ENCODE measurements at regions not wholly inside any gene's neighbourhood (a gene's known extent, or its start where the extent isn't known, plus 50 kb on each side); places are given as distances from the start of the nearest gene placed in this dataset.

DNA sequence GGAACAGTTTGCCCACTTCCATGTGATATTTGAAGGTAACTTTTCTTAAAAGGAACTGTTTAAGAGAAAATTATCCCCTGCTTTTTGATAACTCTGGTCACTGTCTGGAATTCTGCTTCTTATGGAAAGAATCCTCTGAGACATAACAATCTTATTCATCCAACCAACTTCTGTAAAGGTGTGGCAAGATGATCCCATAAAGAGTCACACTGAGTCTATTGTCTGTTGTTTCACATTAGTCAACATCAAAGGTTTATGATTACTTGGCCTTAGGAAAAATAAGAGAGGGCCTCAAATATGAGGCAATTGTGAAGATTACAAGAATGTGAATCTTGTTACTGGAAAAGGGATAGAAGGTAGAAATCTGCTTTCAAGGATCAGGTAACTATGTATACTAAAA is 88.0 kb upstream of the MAGEB18 start:
- TF ChIP-seq, protein P1, sequence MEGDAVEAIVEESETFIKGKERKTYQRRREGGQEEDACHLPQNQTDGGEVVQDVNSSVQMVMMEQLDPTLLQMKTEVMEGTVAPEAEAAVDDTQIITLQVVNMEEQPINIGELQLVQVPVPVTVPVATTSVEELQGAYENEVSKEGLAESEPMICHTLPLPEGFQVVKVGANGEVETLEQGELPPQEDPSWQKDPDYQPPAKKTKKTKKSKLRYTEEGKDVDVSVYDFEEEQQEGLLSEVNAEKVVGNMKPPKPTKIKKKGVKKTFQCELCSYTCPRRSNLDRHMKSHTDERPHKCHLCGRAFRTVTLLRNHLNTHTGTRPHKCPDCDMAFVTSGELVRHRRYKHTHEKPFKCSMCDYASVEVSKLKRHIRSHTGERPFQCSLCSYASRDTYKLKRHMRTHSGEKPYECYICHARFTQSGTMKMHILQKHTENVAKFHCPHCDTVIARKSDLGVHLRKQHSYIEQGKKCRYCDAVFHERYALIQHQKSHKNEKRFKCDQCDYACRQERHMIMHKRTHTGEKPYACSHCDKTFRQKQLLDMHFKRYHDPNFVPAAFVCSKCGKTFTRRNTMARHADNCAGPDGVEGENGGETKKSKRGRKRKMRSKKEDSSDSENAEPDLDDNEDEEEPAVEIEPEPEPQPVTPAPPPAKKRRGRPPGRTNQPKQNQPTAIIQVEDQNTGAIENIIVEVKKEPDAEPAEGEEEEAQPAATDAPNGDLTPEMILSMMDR (IDR thresholded peaks at IDR 0.05): no peak
- no peak for TF ChIP-seq POLR2A (IDR thresholded peaks at IDR 0.05)

Measured in testis (tissue), 2 donors.